Endodermal cell (in vitro differentiated cells): ENCODE measurements at regions not wholly inside any gene's neighbourhood (a gene's known extent, or its start where the extent isn't known, plus 50 kb on each side); places are given as distances from the start of the nearest gene placed in this dataset.

ENCODE experiments used
- DNase-seq: peaks from one replicate; pipeline ENCODE4 v3.0.0-alpha.2; 2017
- H3K27ac ChIP-seq: 2 replicates; pipeline ENCODE4 v1.5.1; 2013; ENCODE audit warnings: mild to moderate bottlenecking, low read depth, low read length, moderate library complexity
- H3K27me3 ChIP-seq: 2 replicates; pipeline ENCODE4 v1.6.1; 2013; ENCODE audit warnings: mild to moderate bottlenecking, low read length, moderate library complexity; ENCODE audit not compliant: insufficient read depth, control insufficient read depth, poor library complexity, severe bottlenecking
- H3K36me3 ChIP-seq: 2 replicates; pipeline ENCODE4 v1.7.0; 2013; ENCODE audit warnings: mild to moderate bottlenecking, low read length, moderate library complexity; ENCODE audit not compliant: control insufficient read depth, insufficient read depth
- H3K4me1 ChIP-seq: one replicate; pipeline ENCODE4 v1.7.0; 2013; ENCODE audit warnings: low read length; ENCODE audit not compliant: control insufficient read depth, insufficient read depth
- H3K4me3 ChIP-seq: 2 replicates; pipeline ENCODE4 v1.5.1; 2013; ENCODE audit warnings: mild to moderate bottlenecking, low read length, moderate library complexity
- H3K9ac ChIP-seq: 2 replicates; pipeline ENCODE4 v1.6.1; 2013; ENCODE audit warnings: mild to moderate bottlenecking, low read length, moderate library complexity; ENCODE audit not compliant: poor library complexity, severe bottlenecking; ENCODE audit errors: extremely low read depth
- H3K9me3 ChIP-seq: 2 replicates; pipeline ENCODE4 v1.6.1; 2013; ENCODE audit warnings: mild to moderate bottlenecking, low read length, moderate library complexity; ENCODE audit not compliant: control insufficient read depth
- H3K27ac Mint-ChIP-seq: 2 replicates; pipeline ENCODE4 v1.8.0; 2020; ENCODE audit warnings: mixed read lengths
- H3K27me3 Mint-ChIP-seq: 2 replicates; pipeline ENCODE4 v1.8.0; 2021; ENCODE audit warnings: mild to moderate bottlenecking, mixed read lengths; ENCODE audit not compliant: insufficient read depth
- H3K36me3 Mint-ChIP-seq: 2 replicates; pipeline ENCODE4 v1.8.0; 2020; ENCODE audit warnings: low read depth, mixed read lengths
- H3K4me1 Mint-ChIP-seq: 2 replicates; pipeline ENCODE4 v1.8.0; 2020; ENCODE audit warnings: mixed read lengths
- H3K4me3 Mint-ChIP-seq: 2 replicates; pipeline ENCODE4 v1.8.0; 2020; ENCODE audit warnings: mild to moderate bottlenecking, moderate library complexity, mixed read lengths
- H3K9me3 Mint-ChIP-seq: 2 replicates; pipeline ENCODE4 v1.8.0; 2020; ENCODE audit warnings: mild to moderate bottlenecking, mixed read lengths
- WGBS, 2 experiments: methylation state at CpG; one replicate each; pipeline versions ENCODE4 v1.1.5 to v1.1.7; 2013; ENCODE audit warnings: missing lambda C conversion rate in 2 of 2, mixed read lengths in 1 of 2; ENCODE audit not compliant: insufficient coverage in 1 of 2, insufficient read length in 1 of 2; 5-methylcytosine and 5-hydroxymethylcytosine counted together
- TF ChIP-seq, protein P1 (sequence below): fragments of 200-600 bp; sonication (generic); conservative IDR thresholded peaks from 2 replicates; pipeline ENCODE4 v1.5.0; 2021; ENCODE audit warnings: antibody characterized with exemption, mild to moderate bottlenecking

DNA sequence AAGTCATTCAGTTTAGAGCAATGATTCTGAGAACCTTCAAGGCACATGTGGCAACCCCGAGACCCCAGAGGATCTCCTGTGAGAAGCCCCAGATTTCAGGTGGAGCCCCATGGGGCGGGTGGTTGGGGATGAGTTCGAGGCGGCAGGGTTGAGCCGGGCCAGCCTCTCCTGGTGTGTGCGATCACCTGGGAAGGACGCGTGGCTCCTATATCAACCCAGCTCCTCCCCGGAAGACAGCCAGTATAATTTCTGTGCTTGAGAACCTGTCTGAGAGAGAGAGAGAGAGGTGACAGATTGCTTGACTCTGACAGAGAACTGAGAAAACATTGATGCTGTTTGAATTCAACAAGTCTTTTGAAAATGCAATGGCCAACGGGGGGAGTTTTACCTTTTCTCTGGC lies 89.0 kb downstream of the TEX29 start:
- Histone ChIP-seq H3K9ac (no peak overlapping the region), H3K27me3 (no peaks in the 10 kb centered on the region), H3K27ac (no peak overlapping the region), H3K9me3 (no peaks in the 10 kb centered on the region), H3K4me1 (no peaks in the 10 kb centered on the region), H3K4me3 (no peak overlapping the region), H3K36me3 (no peaks in the 10 kb centered on the region)
- Mint-ChIP-seq H3K4me1 (no peaks in the 10 kb centered on the region), H3K4me3 (no peak overlapping the region), H3K9me3 (no peaks in the 10 kb centered on the region), H3K36me3 (no peaks in the 10 kb centered on the region), H3K27ac (no peak overlapping the region), H3K27me3 (peaks cover 8% of the 10 kb centered on the region)
- TF ChIP-seq, protein P1, sequence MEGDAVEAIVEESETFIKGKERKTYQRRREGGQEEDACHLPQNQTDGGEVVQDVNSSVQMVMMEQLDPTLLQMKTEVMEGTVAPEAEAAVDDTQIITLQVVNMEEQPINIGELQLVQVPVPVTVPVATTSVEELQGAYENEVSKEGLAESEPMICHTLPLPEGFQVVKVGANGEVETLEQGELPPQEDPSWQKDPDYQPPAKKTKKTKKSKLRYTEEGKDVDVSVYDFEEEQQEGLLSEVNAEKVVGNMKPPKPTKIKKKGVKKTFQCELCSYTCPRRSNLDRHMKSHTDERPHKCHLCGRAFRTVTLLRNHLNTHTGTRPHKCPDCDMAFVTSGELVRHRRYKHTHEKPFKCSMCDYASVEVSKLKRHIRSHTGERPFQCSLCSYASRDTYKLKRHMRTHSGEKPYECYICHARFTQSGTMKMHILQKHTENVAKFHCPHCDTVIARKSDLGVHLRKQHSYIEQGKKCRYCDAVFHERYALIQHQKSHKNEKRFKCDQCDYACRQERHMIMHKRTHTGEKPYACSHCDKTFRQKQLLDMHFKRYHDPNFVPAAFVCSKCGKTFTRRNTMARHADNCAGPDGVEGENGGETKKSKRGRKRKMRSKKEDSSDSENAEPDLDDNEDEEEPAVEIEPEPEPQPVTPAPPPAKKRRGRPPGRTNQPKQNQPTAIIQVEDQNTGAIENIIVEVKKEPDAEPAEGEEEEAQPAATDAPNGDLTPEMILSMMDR, result no peak
- WGBS, 2 experiments, result 89 to 96% methylated on average over 3 to 10 of the region's 10 CpGs
- no peak for DNase-seq

DNA sequence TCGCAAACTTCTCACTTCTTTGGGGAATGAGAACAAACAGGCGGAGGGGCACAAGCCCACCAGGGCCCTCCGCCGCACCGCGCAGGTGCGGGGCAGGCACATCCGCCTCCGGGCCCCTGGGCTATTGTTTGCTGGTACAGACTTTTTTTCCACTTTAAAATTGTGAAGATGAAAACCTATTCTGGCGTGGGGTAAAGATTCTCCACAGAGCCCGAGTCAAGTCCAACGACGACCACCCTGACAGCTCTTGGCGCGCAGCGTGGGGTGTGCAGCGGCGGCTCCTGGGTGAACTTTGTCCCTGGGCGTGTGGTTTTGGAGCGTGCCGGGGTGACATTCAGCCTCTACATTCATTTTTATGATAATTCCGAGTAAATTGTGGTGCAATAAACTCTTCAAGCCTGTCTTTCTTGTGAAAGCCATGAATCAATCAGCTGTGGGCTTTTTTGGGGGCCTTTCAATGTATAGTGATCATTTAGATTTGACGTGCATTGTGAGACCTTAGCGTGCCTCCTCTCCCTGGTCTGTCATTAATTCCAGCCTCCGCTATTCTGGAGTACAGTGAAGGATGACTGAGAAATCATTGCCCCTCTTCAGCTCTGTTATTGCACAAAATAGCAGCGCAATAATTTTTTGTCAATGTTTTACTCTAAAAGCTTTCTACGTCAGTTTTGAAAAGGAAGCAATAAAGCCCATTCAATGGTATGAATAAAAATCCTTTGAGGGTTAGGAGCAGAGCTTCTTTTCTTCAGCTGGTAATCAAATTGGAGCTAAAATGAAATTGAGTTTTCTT lies 90.0 kb downstream of the TEX29 start:
- Mint-ChIP-seq H3K4me3 (no peak overlapping the region), H3K4me1 (no peaks in the 10 kb centered on the region), H3K9me3 (no peaks in the 10 kb centered on the region), H3K27ac (no peak overlapping the region), H3K36me3 (no peaks in the 10 kb centered on the region), H3K27me3 (peaks cover 8% of the 10 kb centered on the region)
- Histone ChIP-seq H3K9me3 (no peaks in the 10 kb centered on the region), H3K4me3 (no peak overlapping the region), H3K27me3 (no peaks in the 10 kb centered on the region), H3K9ac (no peak overlapping the region), H3K4me1 (no peaks in the 10 kb centered on the region), H3K36me3 (no peaks in the 10 kb centered on the region), H3K27ac (peak overlapping the region; percentile 24)
- DNase-seq, result no peak
- WGBS, 2 experiments, result 89 to 96% methylated on average over 21 to 27 of the region's 27 CpGs
- TF ChIP-seq, protein P1, result no peak

DNA sequence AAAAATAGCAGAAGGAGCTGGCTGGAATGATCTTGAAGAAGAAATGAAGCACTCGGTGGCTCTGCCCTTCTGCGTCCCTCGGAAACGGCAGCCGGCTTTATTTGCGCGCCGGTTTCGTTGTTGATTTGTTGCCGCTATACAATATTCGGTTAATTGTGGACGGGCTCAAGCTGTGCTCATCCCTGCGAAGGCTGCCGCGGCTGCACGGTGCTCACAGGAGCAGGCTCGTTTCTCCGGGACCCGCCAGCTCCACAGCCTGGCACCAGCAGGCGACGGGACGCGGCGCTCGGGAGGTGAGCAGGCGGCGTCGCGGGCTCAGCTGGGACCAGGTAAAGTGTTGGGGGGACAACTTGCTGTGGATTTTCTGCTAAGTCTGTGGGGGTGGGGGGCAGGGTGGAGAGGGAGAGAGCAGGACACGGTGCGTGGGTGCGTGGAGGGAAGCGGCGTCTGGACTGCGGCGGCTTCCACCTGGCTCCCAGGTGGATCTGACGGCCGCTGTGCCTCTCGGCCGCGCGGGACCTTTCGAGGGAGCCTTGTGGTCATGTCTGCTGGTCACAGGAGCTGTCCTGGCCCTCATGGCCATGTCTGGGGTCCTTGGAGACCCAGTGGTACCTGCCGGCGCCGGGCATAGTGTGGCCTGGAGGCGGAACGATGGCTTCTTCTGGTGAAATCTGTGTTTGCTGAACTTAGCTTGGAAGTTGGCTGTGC lies 90.9 kb downstream of the TEX29 start:
- no peak overlapping the region for H3K27ac Mint-ChIP-seq
- H3K36me3 Mint-ChIP-seq, result no peaks in the 10 kb centered on the region
- Histone ChIP-seq H3K27ac (no peak overlapping the region), H3K9ac (no peak overlapping the region), H3K9me3 (no peaks in the 10 kb centered on the region), H3K4me3 (no peak overlapping the region), H3K4me1 (no peaks in the 10 kb centered on the region), H3K36me3 (no peaks in the 10 kb centered on the region), H3K27me3 (no peaks in the 10 kb centered on the region)
- TF ChIP-seq, protein P1, result no peak
- DNase-seq, result no peak
- no peaks in the 10 kb centered on the region for H3K4me1 Mint-ChIP-seq
- no peak overlapping the region for H3K4me3 Mint-ChIP-seq
- H3K9me3 Mint-ChIP-seq, result no peaks in the 10 kb centered on the region
- WGBS, 2 experiments, result 93 to 97% methylated on average over 19 to 48 of the region's 48 CpGs
- H3K27me3 Mint-ChIP-seq, result peaks cover 8% of the 10 kb centered on the region
